Stimulated activated CD4-positive, alpha-beta T cell treated with anti-CD3 and anti-CD28 coated beads, Interleukin-2, amount 100 ng/mL, for 48 hours (primary cell): ENCODE measurements at regions not wholly inside any gene's neighbourhood (a gene's known extent, or its start where the extent isn't known, plus 50 kb on each side); places are given as distances from the start of the nearest gene placed in this dataset.
A peak's percentile ranks its signal among the peaks of the same experiment; 100 is the strongest.
"Not testable (repeated sequence)": the region's sequence is repeated elsewhere in the genome, so short reads cannot be mapped to it uniquely, and the experiment has no call there.

Experiments
- DNase-seq, 2 donors: peaks; one replicate each; pipeline ENCODE4 v3.0.0-alpha.2; 2020

GRCh38 chrX:129361576-129361975 lies 161.7 kb downstream of the SMARCA1 start:
- DNase-seq, result no peak

GRCh38 chrX:129360175-129360574 lies 163.1 kb downstream of the SMARCA1 start:
- peak; percentile 14 to 48 for DNase-seq

- DNase-seq, result no peak
These were observed 164.0 kb downstream of the SMARCA1 start for GRCh38 chrX:129359269-129359668.

- DNase-seq, result not testable (repeated sequence)
These were observed 165.9 kb downstream of the SMARCA1 start for GRCh38 chrX:129357428-129357827.

GRCh38 chrX:129347291-129347690 lies 176.0 kb downstream of the SMARCA1 start:
- no peak for DNase-seq

- no peak for DNase-seq
These were observed 176.7 kb downstream of the SMARCA1 start for GRCh38 chrX:129346574-129346973.

GRCh38 chrX:129337264-129337663 lies 186.0 kb downstream of the SMARCA1 start:
- DNase-seq, result not testable (repeated sequence)

- no peak for DNase-seq
These were observed 200.2 kb downstream of the SMARCA1 start for GRCh38 chrX:129323115-129323514.

- DNase-seq, result no peak
These were observed 204.9 kb downstream of the SMARCA1 start for GRCh38 chrX:129318375-129318774.

GRCh38 chrX:129316461-129316860 lies 206.8 kb downstream of the SMARCA1 start:
- no peak for DNase-seq

- no peak for DNase-seq
These were observed 213.3 kb downstream of the SMARCA1 start for GRCh38 chrX:129310000-129310399.

- DNase-seq, result no peak
These were observed 260.4 kb downstream of the SMARCA1 start for GRCh38 chrX:129262912-129263311.

GRCh38 chrX:129255516-129255915 lies 267.8 kb downstream of the SMARCA1 start:
- peak in 1 of 2 donors; percentile 0 for DNase-seq

- no peak for DNase-seq
These were observed 273.7 kb downstream of the SMARCA1 start for GRCh38 chrX:129249563-129249962.

GRCh38 chrX:129247642-129248041 lies 275.6 kb downstream of the SMARCA1 start:
- no peak for DNase-seq

GRCh38 chrX:129239371-129239770 lies 283.9 kb downstream of the SMARCA1 start:
- no peak for DNase-seq

GRCh38 chrX:129238011-129238410 lies 285.3 kb downstream of the SMARCA1 start:
- no peak for DNase-seq

GRCh38 chrX:129235903-129236302 lies 287.4 kb downstream of the SMARCA1 start:
- DNase-seq, result no peak

- no peak for DNase-seq
These were observed 289.5 kb downstream of the SMARCA1 start for GRCh38 chrX:129233786-129234185.

- no peak for DNase-seq
These were observed 292.3 kb downstream of the SMARCA1 start for GRCh38 chrX:129230850-129231512.

GRCh38 chrX:129230168-129230567 lies 293.1 kb downstream of the SMARCA1 start:
- no peak for DNase-seq

- DNase-seq, result no peak
These were observed 295.9 kb downstream of the SMARCA1 start for GRCh38 chrX:129227366-129227765.

GRCh38 chrX:129193357-129193756 lies 329.9 kb downstream of the SMARCA1 start:
- no peak for DNase-seq

- no peak for DNase-seq
These were observed 335.1 kb downstream of the SMARCA1 start for GRCh38 chrX:129188231-129188630.

GRCh38 chrX:129176710-129177109 lies 346.6 kb downstream of the SMARCA1 start:
- DNase-seq, result no peak
